Mucosa of stomach (tissue), 1 donor: ENCODE measurements at regions not wholly inside any gene's neighbourhood (a gene's known extent, or its start where the extent isn't known, plus 50 kb on each side); places are given as distances from the start of the nearest gene placed in this dataset.

Source experiments
- H3K27me3 ChIP-seq: one replicate; pipeline ENCODE4 v1.7.0; 2013; ENCODE audit warnings: mild to moderate bottlenecking, low read length; ENCODE audit not compliant: control insufficient read depth, insufficient read depth
- H3K36me3 ChIP-seq: one replicate; pipeline ENCODE4 v1.7.0; 2013; ENCODE audit warnings: low read length; ENCODE audit not compliant: control insufficient read depth, insufficient read depth
- H3K4me1 ChIP-seq: one replicate; pipeline ENCODE4 v1.7.0; 2013; ENCODE audit warnings: mild to moderate bottlenecking, low read length; ENCODE audit not compliant: control insufficient read depth, insufficient read depth
- H3K4me3 ChIP-seq: one replicate; pipeline ENCODE4 v1.7.0; 2013; ENCODE audit warnings: low read length
- H3K9ac ChIP-seq: one replicate; pipeline ENCODE4 v1.7.0; 2013; ENCODE audit warnings: mild to moderate bottlenecking, low read length, moderate library complexity
- H3K9me3 ChIP-seq: one replicate; pipeline ENCODE4 v1.7.0; 2013; ENCODE audit warnings: mild to moderate bottlenecking, low read length, moderate library complexity; ENCODE audit not compliant: control insufficient read depth
- donor health status: Pancreatic carcinoma.

DNA sequence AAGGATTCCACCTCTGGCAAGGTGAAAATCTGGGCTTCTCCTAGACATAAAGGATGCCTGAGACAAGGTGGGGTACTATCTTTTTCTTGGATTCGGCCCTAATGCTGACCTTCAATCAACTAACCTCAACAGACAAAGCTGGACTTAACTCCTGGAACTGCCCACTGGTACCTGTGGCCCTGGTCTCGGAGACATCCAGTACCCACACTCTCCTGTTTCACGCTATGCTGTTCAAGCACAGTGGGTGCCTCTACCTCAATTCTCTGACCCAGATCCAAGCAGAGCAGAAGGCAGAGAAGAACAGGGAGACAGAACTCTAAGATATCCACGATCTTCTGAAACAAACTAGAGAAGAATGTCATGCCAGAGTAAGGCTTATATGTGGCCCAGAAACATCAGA is 189.8 kb upstream of the FOXQ1 start:
- no peaks in the 10 kb centered on the region for H3K27me3 ChIP-seq
- H3K4me3 ChIP-seq = no peak overlapping the region
- H3K9ac ChIP-seq = no peak overlapping the region
- no peaks in the 10 kb centered on the region for H3K36me3 ChIP-seq
- H3K9me3 ChIP-seq = no peaks in the 10 kb centered on the region
- no peaks in the 10 kb centered on the region for H3K4me1 ChIP-seq

DNA sequence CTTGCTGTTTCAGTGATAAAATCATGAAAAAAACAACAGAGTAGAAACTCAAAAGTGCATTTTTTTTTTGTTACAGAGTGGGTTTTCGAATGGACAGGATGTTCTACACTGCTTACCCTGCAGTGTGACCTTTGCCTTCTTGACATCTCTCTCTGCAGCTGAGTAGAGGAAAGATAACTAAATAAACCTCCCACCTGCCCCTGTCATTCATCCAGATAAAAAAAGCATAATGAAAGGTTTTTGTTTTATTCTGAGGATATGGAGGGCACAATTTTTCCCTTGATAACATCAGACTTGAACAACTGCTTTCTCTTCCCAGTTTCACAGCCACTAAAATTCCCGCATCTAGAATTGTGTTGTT is 193.6 kb upstream of the FOXQ1 start:
- Histone ChIP-seq H3K36me3 (no peaks in the 10 kb centered on the region), H3K27me3 (no peaks in the 10 kb centered on the region), H3K9ac (no peak overlapping the region), H3K9me3 (no peaks in the 10 kb centered on the region), H3K4me1 (no peaks in the 10 kb centered on the region), H3K4me3 (no peak overlapping the region)

DNA sequence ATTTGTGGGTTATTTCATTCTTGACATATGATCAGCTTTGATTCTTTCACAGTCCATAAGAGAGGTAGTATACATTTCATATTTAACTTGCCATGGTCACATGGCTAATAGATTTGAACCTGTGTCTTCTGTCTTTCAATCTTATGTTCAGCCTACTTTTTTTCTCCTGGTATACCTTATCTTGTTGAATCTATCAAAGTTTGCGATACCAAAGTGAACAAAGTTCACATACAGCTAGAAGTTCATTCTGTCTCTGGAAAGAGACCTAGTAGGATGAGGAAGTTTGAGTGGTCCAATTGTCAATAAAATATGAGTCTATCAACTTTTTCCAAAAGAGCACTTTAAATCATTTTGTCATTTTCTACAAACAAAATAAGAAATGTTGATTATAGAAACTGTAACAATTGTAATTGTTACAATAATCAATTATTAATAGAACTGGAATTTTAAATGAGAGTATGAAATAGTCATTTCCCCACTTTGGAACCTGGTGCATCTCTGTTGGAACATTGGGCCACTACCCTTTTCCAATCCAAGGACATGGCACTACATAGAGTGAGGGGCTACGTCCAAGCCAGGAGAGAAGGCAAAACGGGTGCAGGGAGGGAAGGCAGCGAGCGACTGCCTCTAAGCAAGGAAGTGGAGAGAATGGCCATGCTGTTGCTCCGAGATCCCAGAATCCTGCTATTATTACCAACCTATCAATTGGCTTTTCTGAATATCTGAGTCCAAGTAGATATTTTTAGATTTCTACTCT is 194.2 kb upstream of the FOXQ1 start:
- Histone ChIP-seq H3K27me3 (no peaks in the 10 kb centered on the region), H3K9me3 (no peaks in the 10 kb centered on the region), H3K36me3 (no peaks in the 10 kb centered on the region), H3K9ac (no peak overlapping the region), H3K4me3 (no peak overlapping the region), H3K4me1 (no peaks in the 10 kb centered on the region)

DNA sequence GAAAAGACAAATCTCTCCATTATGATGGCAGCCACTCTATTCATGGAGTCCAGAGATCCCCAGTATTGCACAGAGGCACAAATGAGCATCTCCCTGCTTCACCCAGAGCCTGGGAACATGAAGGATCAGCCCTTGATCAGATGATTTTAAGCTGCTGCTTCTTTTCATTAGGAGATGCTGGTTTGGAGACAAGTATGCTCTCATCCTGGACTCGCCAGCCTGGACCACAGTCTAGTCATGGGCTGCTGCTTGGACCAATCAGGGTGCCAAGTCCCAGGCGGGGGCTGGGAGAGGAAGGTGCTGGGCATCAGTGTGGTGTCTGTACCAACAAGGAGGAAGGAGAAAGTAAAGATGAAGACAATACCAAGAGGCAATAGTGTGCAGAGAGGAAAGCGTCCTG is 195.7 kb upstream of the FOXQ1 start:
- Histone ChIP-seq H3K36me3 (no peaks in the 10 kb centered on the region), H3K4me1 (peaks cover under 1% of the 10 kb centered on the region), H3K9ac (no peak overlapping the region), H3K4me3 (no peak overlapping the region), H3K9me3 (no peaks in the 10 kb centered on the region), H3K27me3 (no peaks in the 10 kb centered on the region)

DNA sequence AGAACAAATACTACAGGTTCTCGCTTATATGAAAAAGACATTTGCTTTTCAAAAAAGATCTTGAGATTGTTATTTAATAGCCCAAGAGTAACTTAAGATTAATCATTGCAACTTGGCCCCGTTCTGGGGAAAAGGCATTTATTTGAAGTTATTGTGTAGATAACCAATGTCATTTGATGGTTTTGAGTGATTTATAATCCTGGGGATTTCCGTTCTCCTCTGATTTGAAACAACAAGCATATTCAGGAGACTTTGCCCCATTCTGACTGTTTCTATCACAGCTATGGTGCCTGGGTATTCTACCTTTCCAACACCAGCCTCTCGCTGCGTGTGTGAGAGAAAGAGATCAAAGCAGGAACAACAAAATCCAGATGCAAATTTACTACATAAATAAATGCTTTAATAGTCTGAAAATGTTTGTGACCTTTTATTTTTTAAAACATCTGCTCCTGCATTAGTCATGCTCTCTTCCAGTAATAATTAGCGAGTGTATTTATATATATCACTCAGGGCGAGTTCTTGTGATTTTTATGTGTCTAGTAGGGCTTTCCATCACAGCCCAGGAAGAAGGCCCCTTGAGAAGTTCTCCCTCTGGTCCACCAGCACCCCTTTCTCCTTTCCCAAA is 197.9 kb upstream of the FOXQ1 start:
- no peaks in the 10 kb centered on the region for H3K27me3 ChIP-seq
- no peak overlapping the region for H3K4me3 ChIP-seq
- H3K9me3 ChIP-seq = no peaks in the 10 kb centered on the region
- peaks cover 4% of the 10 kb centered on the region for H3K4me1 ChIP-seq
- no peak overlapping the region for H3K9ac ChIP-seq
- H3K36me3 ChIP-seq = no peaks in the 10 kb centered on the region

DNA sequence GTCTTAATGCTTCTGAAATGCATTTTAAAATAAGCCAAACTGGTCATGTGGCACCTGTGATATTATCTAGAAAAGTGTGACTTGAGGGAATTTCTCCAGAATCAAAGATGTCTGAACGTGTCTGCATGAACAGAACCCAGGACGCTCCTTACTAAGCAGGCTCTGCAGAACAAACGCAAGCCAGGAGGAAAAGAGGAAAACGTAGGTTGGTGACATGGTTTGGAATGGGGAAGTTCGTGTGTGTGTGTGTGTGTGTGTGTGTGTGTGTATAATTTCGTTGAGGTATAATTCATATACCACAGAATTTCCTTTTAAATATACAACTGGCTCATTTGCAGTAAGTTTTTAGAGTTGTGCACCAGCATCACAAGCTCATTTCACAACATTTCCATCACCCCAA is 200.5 kb upstream of the FOXQ1 start:
- no peak overlapping the region for H3K4me3 ChIP-seq
- H3K36me3 ChIP-seq = no peaks in the 10 kb centered on the region
- no peaks in the 10 kb centered on the region for H3K27me3 ChIP-seq

DNA sequence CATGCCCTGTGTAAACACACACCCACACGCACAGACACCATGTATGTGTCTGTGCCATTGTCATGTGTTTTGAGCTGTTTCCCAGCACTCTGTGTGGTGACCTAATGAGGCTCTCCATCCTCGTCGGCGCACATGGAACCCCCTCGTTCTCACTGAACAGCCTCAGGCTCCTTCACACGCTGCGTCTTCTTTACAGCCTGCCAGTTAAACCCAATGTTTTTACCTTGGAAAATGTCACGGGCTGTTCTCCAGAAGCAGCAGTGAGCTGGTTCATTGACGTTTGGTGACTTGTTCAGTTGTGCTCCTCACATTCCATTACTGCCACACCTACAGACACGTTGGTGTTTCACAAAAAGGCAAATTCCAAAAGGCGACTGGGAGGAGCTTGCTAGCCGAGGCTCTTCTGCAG is 201.0 kb upstream of the FOXQ1 start:
- Histone ChIP-seq H3K4me3 (no peak overlapping the region), H3K36me3 (no peaks in the 10 kb centered on the region), H3K9ac (no peak overlapping the region), H3K27me3 (no peaks in the 10 kb centered on the region), H3K4me1 (peaks cover 6% of the 10 kb centered on the region), H3K9me3 (no peaks in the 10 kb centered on the region)

More for the DNA sequence above, 200.5 kb upstream of the FOXQ1 start:
- H3K4me1 ChIP-seq = peaks cover 4% of the 10 kb centered on the region
- no peak overlapping the region for H3K9ac ChIP-seq
- H3K9me3 ChIP-seq = no peaks in the 10 kb centered on the region

DNA sequence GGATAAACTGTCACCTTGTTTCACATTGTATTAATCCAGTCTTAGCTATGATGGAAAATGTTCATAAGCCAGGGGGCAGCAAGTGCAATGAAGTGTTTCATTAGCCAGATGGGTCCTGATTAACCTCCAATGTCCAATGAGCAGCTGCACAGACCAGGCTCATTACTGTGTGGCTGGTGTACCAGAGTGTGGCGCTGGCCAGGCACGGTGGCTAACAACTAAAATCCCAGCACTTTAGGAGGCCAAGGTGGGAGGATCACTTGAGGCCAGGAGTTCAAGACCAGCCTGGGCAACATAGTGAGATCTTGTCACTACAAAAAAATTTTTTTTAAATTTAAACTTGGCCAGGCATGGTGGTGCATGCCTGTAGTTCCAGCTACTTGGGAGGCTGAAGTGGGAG is 201.7 kb upstream of the FOXQ1 start:
- Histone ChIP-seq H3K4me1 (peaks cover 14% of the 10 kb centered on the region), H3K4me3 (no peak overlapping the region), H3K9ac (no peak overlapping the region), H3K27me3 (no peaks in the 10 kb centered on the region), H3K9me3 (no peaks in the 10 kb centered on the region), H3K36me3 (no peaks in the 10 kb centered on the region)

DNA sequence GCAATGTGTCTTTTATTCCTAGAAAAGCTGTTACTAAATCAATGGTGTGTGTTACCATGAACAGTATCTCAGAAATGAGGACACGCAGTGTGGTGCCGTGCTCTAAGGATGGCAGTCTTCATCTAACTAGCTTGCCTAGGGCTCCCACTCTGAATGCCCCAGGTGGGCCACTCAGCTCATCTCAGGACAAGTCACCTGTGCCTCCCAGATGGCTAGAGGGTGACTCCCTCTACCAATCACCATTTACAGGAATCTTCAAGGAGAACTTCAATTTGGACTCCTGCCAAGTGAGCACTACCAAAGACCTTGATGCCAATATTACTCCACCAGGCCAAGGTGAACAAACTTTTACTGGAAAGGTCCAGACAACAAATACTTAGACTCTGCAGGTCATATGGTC is 202.8 kb upstream of the FOXQ1 start:
- Histone ChIP-seq H3K27me3 (no peaks in the 10 kb centered on the region), H3K4me1 (peaks cover 24% of the 10 kb centered on the region), H3K9ac (no peak overlapping the region), H3K9me3 (no peaks in the 10 kb centered on the region), H3K36me3 (no peaks in the 10 kb centered on the region), H3K4me3 (no peak overlapping the region)

DNA sequence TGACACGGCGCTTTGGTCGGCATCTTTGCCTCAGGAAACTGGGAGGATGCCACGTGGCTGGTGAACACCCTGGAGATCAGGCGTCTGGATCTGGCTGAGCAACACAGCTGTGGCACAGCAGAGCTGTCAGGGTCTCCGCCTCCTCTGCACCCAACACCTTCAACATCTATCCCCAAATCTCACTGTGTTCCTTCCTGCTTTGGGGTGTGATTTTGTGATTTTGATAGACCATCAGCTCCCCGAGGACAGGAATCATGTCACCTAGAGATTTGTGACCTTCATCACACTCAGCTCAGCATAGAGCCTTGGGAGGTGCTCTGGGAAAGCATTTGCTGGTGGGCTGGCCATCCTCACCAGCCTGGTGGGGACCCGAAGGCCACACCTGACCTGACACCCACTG is 203.7 kb upstream of the FOXQ1 start:
- H3K4me3 ChIP-seq = no peak overlapping the region
- H3K9me3 ChIP-seq = no peaks in the 10 kb centered on the region
- no peaks in the 10 kb centered on the region for H3K27me3 ChIP-seq
- H3K36me3 ChIP-seq = no peaks in the 10 kb centered on the region
- H3K9ac ChIP-seq = no peak overlapping the region
- peaks cover 27% of the 10 kb centered on the region for H3K4me1 ChIP-seq

DNA sequence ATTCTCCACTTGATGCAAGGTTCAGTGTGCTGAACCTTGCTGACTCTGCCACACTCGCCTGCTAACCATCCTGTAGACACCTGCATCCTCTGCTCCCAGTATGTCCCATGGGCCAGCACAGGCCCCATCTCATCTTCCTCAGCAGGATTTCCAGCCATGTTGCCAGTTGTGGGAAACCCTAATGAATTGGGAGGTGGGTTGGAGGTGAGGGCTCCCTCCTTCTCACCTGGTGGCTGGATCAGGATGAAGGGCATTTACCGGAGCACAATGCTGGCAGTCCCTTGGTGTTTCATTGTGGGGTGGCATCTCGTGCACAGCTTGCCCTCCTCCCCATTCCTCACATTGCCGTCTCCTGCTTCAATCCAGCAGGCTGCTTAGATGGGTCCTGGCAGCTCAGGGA is 204.3 kb upstream of the FOXQ1 start:
- Histone ChIP-seq H3K4me1 (peaks cover 27% of the 10 kb centered on the region), H3K4me3 (no peak overlapping the region), H3K9me3 (no peaks in the 10 kb centered on the region), H3K27me3 (no peaks in the 10 kb centered on the region), H3K9ac (no peak overlapping the region), H3K36me3 (no peaks in the 10 kb centered on the region)

DNA sequence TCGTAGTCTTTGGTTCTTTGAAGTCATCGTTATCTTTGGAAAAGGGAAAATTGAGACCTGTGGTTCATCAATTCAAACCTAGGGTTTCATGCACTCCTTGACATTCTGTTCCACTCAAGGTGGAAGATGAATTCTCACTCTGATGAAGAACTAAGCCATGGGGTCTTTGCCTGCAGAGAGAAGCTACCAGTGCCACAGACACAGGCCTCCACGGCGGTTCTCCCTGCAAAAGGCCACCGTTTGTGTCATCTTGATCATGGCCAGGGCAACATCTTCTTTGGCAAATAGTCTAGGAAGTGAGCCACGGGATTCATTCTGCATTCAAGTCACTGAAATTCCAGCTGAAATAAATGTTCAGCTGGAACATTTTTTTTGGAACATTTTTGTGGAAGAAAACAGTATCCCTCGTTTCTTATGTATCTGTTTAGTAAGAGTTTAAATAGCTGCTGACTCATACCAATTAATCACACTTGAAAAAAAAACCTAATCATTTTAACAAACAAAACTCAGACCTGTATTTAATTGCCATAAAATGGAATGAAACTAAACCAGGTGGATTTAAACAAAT is 206.0 kb upstream of the FOXQ1 start:
- no peaks in the 10 kb centered on the region for H3K36me3 ChIP-seq
- H3K4me1 ChIP-seq = peaks cover 25% of the 10 kb centered on the region
- no peaks in the 10 kb centered on the region for H3K9me3 ChIP-seq
- H3K27me3 ChIP-seq = no peaks in the 10 kb centered on the region
- H3K9ac ChIP-seq = no peak overlapping the region
- no peak overlapping the region for H3K4me3 ChIP-seq
